HG03558 (cell line): ENCODE measurements at regions not wholly inside any gene's neighbourhood (a gene's known extent, or its start where the extent isn't known, plus 50 kb on each side); places are given as distances from the start of the nearest gene placed in this dataset.
A peak's percentile ranks its signal among the peaks of the same experiment; 100 is the strongest.

Source experiments
- ATAC-seq: cut with Tn5 transposase; IDR thresholded peaks from one replicate; pipeline ENCODE4 v1.9.1; 2021; ENCODE audit warnings: moderate number of reproducible peaks; ENCODE audit not compliant: unreplicated experiment; ENCODE audit errors: extremely low read depth

GRCh38 chr7:142431491-142431890 is 173.6 kb upstream of the PRSS58 start:
- no peak for ATAC-seq

- ATAC-seq: no peak
Measured at GRCh38 chr7:142428094-142428493, 170.2 kb upstream of the PRSS58 start.

DNA sequence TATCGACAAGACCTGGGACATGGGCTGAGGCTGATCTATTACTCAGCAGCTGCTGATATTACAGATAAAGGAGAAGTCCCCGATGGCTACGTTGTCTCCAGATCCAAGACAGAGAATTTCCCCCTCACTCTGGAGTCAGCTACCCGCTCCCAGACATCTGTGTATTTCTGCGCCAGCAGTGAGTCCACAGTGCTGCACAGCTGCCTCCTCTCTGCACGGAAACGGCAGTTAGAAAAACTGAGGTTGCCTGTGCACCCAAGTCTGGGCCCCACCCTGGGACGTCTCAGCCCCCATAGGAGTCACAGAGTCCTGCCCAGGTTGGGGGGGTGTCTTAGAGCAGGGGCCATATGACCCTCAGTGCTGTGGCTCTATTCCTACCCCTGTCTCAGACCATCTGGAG is 167.4 kb upstream of the PRSS58 start:
- ATAC-seq: no peak

- ATAC-seq: no peak
Measured at GRCh38 chr7:142422621-142423020, 164.8 kb upstream of the PRSS58 start.

DNA sequence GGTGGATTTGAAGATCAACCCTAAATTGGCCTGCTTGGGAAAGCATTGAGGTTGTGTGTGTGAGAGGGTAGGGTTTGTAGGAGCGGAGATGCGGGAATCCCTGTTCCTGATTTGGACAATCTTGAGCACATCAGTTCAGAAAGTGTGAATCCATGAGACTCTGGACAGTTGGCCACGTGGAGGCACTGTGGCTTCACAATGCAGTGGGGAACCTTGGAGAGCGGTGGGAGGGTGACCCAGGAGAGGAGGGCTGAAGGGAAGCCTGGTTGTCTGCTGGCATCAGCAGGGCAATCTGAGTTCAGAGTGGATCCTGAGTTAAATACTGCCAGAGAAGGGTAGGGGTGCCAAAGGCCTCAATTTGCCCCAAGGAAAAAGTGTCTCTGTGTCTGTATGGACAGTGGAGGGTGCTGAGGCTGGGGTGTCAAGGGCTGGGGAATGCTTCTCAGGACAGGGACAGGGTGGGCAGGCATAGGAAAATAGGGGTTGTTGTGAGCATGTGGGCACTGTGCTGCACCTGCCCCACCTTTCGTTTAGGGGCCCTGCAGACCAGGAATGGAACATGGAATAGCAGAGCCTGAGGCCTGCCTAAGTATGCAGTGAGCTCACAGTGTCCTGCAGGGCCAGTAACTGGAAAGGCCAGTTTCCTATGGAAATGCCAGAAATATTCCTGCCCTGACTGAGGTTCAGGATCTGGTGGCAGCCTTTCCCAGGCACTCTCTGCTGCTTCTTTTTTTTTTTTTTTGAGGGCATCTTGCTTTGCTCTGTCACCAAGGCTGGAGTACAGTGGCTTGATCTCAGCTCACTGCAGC is 162.9 kb upstream of the PRSS58 start:
- ATAC-seq: no peak

- ATAC-seq: no peak
Measured at GRCh38 chr7:142418326-142418725, 160.5 kb upstream of the PRSS58 start.

- no peak for ATAC-seq
Measured at GRCh38 chr7:142414915-142415314, 157.1 kb upstream of the PRSS58 start.

DNA sequence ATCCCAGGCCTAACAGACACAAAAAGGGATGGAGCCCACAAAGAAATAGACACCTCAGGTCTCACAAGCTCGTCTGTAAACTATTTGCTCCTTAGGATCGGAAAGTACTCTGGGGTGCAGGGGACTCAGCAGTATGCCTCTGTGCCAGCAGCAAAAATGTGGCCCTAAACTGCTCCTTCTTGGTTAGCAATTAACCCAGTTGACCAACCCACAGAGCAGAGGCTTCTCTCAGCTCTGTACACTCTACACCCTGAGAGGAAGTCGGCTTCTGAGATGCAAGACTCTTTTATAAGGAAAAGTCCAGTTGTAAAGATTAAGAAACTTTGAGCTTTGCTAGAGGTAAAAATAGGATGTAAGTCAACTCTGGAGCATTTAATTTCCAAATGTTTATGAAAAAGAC is 156.3 kb upstream of the PRSS58 start:
- no peak for ATAC-seq

GRCh38 chr7:142413280-142414000 is 155.6 kb upstream of the PRSS58 start:
- ATAC-seq: no peak

DNA sequence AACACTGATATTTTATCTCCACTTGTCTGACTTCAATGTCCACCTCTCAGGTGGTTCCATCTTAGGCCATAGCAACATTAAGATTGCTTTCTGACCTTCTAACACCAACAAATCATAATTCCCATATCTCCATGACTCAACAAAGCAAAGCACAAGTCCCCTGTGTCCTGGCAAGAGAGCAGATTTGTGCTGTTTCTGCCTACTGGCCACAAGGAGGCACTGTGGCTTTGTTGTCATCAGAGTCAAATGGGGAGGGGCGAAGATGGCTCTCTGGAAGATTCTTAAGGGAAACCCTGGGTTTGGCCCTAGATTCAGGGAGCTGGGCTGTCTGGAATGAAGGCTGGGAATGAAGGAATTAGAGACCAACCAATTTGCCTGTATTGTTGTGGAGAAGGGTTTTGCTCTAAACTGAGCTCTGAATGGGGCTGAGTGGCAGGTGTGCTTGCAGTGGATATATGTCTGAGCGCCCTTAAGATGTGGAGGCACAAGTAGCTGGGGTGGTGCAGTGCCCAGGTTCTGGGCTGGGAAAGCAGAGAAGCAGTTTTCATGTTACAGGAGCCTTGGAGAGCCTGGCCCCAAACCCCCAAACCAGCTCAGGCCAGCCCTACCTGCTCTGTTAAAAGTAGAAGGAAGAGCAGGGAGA is 154.8 kb upstream of the PRSS58 start:
- ATAC-seq: peak; percentile 77

GRCh38 chr7:142409471-142409870 is 151.6 kb upstream of the PRSS58 start:
- no peak for ATAC-seq

DNA sequence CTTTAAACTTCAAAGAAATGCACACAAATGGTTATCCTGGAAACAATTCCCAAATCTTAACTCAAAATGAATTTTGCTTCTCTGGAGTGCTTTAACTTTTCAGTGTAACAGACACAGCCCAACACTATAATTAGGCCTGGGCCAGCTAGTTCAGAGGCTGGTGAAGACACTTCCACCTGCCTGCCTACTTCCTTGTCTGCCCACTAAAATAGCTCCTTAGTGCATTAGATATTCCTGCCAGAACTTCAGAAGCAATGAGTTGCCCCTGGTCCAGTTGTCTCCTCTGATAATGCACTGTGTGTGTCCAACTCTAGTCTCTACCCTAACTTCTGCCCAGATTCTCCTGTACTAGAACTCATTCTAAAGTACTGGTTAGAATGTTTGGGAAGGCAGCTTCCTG is 150.9 kb upstream of the PRSS58 start:
- no peak for ATAC-seq

DNA sequence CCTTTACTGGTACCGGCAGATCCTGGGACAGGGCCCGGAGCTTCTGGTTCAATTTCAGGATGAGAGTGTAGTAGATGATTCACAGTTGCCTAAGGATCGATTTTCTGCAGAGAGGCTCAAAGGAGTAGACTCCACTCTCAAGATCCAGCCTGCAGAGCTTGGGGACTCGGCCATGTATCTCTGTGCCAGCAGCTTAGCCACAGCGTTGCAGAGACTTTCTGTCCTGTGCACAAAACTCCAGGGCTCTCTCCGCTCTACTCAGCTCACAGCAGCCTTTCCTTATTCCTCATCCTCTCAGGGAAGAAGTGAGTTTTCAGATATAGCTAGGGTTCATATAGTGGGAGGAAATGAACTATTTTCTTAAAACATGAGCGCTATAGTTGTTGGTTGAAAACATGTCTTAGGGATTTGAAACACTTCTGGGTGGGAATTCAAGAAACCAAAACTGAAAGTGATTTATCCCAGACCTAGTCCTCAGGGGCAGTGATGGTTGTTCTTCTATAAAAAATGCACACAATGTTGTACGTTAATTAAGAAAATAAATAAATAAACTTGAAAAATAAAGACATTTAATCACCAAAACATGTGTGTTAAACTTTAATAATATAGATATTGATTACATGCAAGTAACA is 150.2 kb upstream of the PRSS58 start:
- no peak for ATAC-seq

DNA sequence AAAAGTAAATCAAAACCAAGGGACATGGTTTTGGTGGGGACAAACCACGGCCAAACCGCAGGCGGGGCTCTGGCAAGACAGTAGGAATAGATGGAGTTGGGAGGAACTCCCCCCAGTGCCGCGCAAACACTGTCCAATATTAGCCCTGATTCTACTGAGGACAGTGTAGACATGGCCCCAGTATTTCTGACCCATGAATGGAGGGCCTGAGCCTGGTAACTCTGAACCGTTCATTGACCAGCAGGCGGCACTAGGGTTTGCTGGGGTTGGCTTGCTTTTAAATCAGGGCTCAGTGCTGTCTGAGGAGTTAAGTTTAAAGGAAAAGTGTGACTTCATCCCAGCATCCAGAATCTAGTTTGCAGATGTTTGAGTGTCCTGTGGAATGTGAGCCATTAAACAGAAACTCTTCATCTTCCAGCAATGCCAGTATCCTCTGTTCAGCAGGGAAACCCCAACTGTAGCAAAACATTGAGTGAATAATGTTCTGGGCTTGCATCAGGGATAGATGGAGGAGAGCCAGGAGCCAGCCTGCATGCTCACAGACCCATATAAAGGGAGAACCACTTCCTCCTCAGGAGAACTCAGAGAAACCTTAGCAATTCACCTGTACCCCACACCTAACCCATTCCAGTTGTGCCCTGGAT is 147.4 kb upstream of the PRSS58 start:
- ATAC-seq: no peak

DNA sequence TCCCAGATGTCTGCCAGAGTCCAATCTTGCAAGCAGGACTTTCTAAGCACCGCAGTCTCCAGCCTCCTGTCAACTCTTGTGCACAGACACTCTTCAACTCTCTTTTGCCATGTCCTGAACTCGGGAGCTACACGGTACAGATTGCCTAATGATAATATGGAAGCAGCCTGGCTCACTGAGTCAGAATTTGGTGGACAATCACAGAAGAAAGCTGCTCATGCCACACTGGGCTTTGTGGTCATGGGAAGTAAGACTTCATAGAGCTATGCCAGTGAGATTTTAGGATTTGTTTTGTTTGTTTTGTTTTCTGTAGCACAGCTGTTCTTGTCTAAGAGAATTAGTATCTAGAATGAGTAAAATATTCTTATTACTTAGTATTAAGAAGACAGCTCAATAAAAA is 144.1 kb upstream of the PRSS58 start:
- no peak for ATAC-seq

- ATAC-seq: no peak
Measured at GRCh38 chr7:142400042-142400533, 142.2 kb upstream of the PRSS58 start.

DNA sequence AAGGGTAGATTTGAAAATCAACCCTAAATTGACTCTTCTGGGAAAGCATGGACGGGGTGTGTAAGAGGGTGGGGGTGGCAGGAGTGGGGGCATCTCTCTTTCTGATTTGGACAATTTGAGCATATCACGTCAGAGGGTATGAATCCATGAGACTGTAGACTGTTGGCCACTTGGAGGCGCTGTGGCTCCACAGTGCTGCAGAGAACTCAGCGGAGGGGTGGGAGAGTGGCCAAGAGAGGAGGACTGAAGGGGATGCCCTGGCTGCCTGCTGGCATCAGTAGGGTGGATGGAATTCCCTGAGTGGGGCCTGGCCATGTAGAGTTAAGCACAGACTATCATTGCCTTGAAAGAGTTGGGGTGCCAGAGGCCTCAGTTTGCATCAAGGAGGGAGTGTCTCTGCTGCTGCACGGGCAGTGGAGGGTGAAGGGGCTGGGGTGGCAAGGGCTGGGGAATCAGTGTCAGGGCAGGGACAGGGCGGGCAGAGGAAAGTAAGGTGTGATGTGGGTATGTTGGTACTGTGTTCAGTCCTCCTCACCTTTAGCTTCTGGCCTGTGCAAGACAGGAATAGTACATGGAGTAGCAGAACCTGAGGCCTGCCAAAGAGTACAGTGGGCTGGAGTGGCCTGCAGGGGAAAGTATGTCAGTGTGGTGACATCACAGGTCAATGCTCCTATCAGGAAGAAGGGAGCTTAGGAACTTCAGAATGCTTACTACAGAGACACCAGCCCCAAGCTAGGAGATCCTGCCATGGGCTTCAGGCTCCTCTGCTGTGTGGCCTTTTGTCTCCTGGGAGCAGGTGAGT is 133.5 kb upstream of the PRSS58 start:
- ATAC-seq: no peak

DNA sequence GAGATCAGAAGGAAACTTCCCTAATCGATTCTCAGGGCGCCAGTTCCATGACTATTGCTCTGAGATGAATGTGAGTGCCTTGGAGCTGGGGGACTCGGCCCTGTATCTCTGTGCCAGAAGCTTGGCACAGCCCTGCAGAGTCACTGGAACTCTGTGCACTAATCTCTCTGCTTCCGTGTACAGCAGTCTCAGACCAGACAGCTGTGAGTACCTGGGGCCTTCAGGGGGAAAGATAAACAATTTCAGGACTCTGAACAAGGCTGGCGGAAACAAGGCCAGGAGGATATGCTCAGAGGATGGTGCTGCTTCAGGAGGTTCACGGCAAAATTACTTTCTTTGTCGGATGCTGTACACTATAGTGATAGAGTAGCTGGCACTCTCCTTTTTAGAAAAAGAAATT is 131.7 kb upstream of the PRSS58 start:
- ATAC-seq: no peak
